SU-DHL-6 (cell line): ENCODE measurements at regions not wholly inside any gene's neighbourhood (a gene's known extent, or its start where the extent isn't known, plus 50 kb on each side); places are given as distances from the start of the nearest gene placed in this dataset.

Experiments
- CTCF ChIP-seq: fragments of 200-600 bp; sonication (generic); IDR thresholded peaks from one replicate; pipeline ENCODE4 v1.5.1; 2017; ENCODE audit warnings: antibody characterized with exemption, mild to moderate bottlenecking, low read length, moderate library complexity; ENCODE audit not compliant: insufficient read depth, poor library complexity, severe bottlenecking
- EZH2phosphoT487 ChIP-seq: fragments of 200-600 bp; sonication (generic), shearing (Covaris generic); conservative IDR thresholded peaks from 2 replicates; pipeline ENCODE4 v1.6.1; 2018; ENCODE audit warnings: mild to moderate bottlenecking, antibody characterized with exemption, low read length, moderate library complexity, mixed read lengths

GRCh38 chr9:93875330-93875729 lies 79.8 kb downstream of the BARX1 start:
- no peak for TF ChIP-seq CTCF
- TF ChIP-seq EZH2phosphoT487: no peak
